HG03196 (cell line): ENCODE measurements at regions not wholly inside any gene's neighbourhood (a gene's known extent, or its start where the extent isn't known, plus 50 kb on each side); places are given as distances from the start of the nearest gene placed in this dataset.

Experiments
- ATAC-seq: cut with Tn5 transposase; IDR thresholded peaks from one replicate; pipeline ENCODE4 v1.9.1; 2021; ENCODE audit not compliant: unreplicated experiment

DNA sequence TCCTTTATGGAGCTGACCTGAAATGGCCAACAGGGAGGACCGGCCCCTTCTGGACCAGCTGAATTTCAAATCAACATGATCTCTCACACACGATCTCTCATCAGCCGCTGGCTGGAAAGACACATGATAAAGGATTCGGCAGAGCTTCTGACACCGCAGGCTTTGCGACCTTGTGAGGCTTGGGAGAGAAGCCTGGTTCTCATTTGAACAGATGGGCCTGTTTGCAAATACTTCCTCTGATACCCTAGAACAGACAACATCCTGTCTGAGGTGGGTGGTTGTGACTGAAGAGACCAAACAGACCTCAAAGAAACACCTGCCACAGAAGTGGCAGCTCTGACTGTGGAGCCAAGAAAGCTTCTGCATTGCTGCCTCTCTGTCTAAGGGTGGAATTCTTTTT, 77.9 kb upstream of the SDK2 start:
- no peak for ATAC-seq

DNA sequence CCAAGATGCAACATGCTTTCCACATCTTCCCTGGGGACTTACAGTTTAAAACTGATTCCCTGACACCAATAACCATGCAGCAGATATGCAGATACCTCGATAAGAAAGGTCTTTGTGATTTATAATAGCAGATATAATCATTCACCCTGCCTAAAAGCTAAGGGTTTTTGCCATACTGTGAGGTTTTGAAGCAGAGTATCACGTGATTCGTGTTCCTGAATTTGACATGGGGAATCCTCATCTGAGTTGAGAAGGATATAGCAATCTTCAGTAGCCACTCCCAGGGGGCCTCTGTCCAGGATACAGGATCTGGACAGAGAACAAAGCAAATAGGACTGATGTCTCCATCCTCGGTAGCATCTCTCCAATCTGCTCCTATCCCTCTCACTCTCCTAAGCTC, 79.1 kb upstream of the SDK2 start:
- no peak for ATAC-seq

- no peak for ATAC-seq
Observed at GRCh38 chr17:73724341-73724740, 80.1 kb upstream of the SDK2 start.

DNA sequence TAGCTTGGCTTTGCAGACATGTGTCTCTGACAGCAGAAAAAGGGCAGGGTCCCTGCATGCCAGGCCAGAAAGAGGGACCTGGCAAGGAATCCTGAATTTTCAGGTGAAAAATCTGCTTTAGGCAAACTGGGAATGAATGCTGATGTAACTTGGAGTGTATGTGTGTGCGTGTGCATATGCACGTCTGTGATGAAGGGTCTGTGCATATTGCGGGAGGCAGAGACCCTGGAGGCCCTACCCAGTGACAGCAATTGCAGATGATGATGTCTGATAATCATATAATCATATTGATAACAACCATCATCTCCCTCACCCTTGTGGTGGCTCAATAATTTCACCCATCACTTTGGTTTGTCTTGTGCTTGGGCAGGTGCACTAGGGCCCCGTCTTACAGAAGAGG, 80.7 kb upstream of the SDK2 start:
- no peak for ATAC-seq

- ATAC-seq: no peak
Observed at GRCh38 chr17:73725794-73726515, 81.7 kb upstream of the SDK2 start.

DNA sequence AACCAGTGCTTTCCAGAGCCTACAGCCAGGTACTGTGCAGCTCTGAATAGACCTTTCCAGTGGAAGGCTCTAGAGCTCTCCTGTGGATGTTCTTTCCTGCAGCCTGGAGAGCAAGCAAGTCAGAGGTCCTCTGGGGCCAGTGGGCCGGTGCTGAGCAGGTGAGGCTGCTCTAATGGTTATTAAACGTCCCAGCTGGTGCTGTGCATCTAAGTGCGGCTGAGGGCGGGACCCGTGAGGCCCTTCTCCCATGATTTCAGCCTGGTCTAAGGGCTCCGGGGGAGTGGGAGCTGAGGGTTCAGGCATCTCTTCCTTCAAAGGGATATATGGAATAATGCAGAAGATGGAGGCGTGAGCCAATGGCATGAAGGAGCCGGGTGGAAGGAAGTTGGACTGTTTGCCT, 83.7 kb upstream of the SDK2 start:
- no peak for ATAC-seq

DNA sequence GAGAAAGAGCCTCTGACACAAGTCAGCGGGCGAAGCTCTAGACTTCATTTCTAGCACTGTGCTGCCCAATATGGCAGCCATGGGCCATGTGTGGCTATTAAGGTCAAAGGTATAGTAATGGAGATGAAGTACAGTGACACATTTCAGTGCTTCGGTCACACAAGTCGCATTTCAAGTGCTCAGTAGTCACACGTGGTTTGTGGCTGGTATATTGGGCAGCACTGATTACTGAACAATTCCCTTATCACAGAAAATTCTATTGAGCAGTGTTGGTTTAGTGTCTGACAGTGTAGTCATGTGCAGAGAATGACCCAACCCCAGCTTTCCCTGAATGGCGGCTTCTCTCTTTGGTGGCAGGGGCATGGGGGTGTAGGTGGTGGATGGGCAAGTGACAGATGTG, 84.9 kb upstream of the SDK2 start:
- no peak for ATAC-seq

- ATAC-seq: no peak
Observed at GRCh38 chr17:73731733-73732132, 87.5 kb upstream of the SDK2 start.

- ATAC-seq: no peak
Observed at GRCh38 chr17:73733517-73733916, 89.3 kb upstream of the SDK2 start.

- ATAC-seq: no peak
Observed at GRCh38 chr17:73735245-73735644, 91.0 kb upstream of the SDK2 start.

- ATAC-seq: no peak
Observed at GRCh38 chr17:73738751-73739575, 94.7 kb upstream of the SDK2 start.

- ATAC-seq: no peak
Observed at GRCh38 chr17:73740370-73740769, 96.1 kb upstream of the SDK2 start.

- no peak for ATAC-seq
Observed at GRCh38 chr17:73742948-73743381, 98.7 kb upstream of the SDK2 start.

DNA sequence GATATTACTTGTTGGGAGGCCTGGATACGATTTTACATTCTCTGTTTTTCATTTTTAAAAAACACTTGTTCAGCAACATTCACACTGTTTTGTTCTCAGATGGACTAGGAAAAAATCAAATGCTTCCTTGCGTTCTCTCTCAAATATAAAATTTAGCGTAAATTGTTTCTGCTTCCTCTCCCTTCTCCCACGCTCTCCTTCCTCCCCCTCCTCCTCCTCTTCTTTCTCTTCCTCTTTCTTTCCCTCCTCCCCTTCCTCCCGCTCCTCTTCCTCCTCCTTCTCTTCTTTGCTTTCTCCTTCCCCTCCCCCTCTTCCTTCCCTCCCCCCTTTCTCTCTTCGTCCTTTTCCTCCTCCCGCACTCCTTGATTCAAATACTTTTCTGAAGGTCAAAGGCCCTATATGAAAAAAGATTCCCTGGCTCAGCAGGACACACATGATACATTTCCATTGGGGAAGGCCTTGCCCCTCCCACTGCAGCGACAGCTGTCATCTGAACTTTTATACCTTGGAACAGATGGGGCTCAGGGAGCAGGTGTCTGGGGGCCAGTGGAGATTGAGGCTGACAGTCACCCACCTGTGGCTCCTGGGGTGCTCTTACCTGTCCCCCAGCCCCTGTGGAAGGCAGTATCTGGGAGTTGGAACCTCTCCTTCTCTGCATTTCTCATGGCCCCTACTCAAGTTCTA, 99.4 kb upstream of the SDK2 start:
- no peak for ATAC-seq

- no peak for ATAC-seq
Observed at GRCh38 chr17:73744411-73744810, 100.2 kb upstream of the SDK2 start.

DNA sequence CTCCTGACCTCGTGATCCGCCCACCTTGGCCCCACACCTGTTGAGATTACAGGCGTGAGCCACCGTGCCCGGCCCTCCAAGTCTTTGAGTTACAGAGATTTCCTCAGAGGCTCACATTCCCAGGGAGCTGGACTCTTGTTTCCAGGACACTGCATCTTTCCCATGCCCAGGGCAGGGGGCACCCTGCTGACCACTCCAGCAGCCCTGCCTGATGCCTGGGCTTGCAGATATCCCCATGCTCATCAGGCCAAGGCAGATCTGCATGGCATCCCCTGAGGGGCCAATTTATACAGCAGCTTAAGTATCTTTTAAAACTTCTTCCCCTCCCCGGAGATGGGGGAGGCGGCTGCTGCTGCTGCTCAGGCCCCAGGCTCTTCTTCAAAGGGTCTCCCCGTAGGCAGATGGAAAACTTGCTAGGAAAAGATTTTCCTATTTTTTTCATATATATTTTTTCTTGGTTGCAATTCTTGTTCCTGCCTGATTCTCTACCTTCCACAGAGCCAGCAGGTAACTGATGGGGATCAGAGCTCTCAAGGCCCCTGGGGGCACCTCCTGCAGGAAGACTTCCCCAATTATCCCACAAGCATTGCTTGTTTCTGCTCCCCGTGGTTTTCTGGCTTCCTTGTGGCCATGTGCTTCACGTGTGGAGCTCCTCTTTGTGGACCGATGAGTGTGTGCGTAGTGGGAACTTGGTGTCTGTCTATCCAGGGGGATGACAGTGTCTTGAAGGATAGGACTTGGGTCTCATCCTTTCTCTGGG, 102.2 kb upstream of the SDK2 start:
- ATAC-seq: no peak

- ATAC-seq: no peak
Observed at GRCh38 chr17:73747221-73748002, 103.2 kb upstream of the SDK2 start.

- ATAC-seq: no peak
Observed at GRCh38 chr17:73748508-73748907, 104.3 kb upstream of the SDK2 start.

GRCh38 chr17:73749337-73749823, 105.1 kb upstream of the SDK2 start:
- ATAC-seq: no peak

DNA sequence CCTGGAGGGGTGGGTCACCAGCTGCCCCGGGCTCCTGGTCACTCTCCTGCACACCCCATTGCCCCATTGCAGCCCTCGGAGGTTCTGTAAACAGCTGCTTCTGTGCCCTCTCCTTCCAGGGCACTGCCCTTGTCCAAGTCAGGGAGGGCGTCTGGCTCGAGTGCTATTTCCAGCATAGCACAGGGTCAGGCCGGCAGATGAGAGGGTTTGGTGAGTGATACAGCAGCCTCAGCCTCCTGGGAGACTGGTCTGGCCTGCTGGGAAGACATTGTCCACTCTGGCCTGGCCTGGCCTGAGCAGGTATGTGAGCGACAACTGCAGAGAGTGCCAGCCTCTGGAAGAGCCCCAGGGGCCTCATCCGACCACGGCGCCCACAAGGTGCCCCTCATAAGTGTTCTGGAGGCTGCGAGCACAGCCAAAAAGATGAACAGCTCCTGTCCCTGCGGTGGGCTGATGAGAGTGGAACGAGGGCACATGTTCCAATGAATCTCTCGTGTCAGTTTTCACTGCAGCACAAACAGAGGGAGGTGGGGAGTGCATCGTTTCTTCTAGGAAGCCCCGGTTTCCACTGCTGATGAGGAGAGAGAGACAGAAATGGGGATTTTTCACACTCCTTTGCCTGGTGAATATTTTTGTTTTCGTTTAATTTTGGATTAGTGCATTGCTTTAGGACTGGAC, 105.8 kb upstream of the SDK2 start:
- no peak for ATAC-seq
